Transverse colon (tissue), 4 donors: ENCODE measurements at regions not wholly inside any gene's neighbourhood (a gene's known extent, or its start where the extent isn't known, plus 50 kb on each side); places are given as distances from the start of the nearest gene placed in this dataset.
A peak's percentile ranks its signal among the peaks of the same experiment; 100 is the strongest.

Experiments used
- EP300 ChIP-seq: sonication (generic); formaldehyde crosslinking; IDR thresholded peaks from one replicate; pipeline ENCODE4 v1.6.1; 2017; ENCODE audit warnings: antibody characterized with exemption, low read depth
- POLR2AphosphoS5 ChIP-seq, 3 donors: sonication (generic); formaldehyde crosslinking; IDR thresholded peaks; one replicate each; pipeline ENCODE4 v1.6.1; 2016; ENCODE audit warnings: antibody characterized with exemption in 3 of 3
- TF ChIP-seq, protein P1 (sequence below), 5 experiments: fragments of 200-600 bp in 3 of 5; fragments of 450-650 bp in 2 of 5; sonication (generic) in 3 of 5; IDR thresholded peaks; 1 replicate in 2 of 5; 2 replicates in 3 of 5; pipeline ENCODE4 v1.5.1; 2016 to 2017; ENCODE audit warnings: antibody characterized with exemption in 5 of 5, inconsistent platforms in 3 of 5, mild to moderate bottlenecking in 2 of 5, moderate library complexity in 1 of 5

DNA sequence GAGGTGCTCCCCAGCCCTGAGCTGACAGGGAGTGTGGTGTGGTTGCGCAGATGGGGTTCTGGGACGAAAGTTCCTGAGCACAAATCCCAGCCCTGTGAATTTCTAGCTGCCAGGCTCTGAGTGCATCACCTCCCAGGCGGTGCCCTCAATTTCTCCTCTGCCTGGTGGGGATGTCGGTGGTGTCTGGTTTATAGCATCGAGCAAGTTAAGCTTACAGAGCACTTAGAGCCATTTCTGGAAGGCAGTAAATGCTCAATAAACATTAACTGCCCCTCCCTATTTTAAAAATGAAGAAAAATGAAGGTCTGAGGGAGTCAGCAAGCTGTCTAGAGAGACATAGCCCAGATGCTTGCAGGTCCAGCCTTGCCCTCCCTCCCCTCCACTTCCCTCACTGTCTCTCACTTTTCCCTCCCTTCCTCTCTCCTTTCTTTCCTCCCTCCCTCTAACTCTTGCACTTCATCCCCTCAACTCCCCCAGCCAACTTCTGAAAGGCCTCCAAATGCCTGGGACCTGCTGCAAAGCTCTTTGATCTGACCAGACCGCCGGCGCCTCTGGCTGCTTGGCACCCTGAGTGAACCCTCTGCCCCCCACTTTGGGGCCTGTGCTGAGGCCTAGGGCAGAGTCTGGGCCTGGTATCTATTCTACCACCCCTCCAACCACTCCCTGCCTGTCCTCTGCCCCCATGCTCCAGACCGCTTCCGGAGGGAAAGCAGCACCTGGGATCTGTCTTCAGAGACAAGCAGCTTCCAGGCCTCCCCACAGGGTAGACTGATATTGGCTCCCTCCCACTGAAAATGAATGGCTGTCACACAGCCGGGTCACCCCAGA is 438.3 kb downstream of the RPS24 start:
- TF ChIP-seq, protein P1, sequence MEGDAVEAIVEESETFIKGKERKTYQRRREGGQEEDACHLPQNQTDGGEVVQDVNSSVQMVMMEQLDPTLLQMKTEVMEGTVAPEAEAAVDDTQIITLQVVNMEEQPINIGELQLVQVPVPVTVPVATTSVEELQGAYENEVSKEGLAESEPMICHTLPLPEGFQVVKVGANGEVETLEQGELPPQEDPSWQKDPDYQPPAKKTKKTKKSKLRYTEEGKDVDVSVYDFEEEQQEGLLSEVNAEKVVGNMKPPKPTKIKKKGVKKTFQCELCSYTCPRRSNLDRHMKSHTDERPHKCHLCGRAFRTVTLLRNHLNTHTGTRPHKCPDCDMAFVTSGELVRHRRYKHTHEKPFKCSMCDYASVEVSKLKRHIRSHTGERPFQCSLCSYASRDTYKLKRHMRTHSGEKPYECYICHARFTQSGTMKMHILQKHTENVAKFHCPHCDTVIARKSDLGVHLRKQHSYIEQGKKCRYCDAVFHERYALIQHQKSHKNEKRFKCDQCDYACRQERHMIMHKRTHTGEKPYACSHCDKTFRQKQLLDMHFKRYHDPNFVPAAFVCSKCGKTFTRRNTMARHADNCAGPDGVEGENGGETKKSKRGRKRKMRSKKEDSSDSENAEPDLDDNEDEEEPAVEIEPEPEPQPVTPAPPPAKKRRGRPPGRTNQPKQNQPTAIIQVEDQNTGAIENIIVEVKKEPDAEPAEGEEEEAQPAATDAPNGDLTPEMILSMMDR (IDR thresholded peaks at IDR 0.05) = no peak
- TF ChIP-seq POLR2AphosphoS5 (IDR thresholded peaks at IDR 0.05) (peak in 2 of 3 donors; percentile 38 to 51), EP300 (no peak)
